NB4 (cell line): ENCODE measurements at regions not wholly inside any gene's neighbourhood (a gene's known extent, or its start where the extent isn't known, plus 50 kb on each side); places are given as distances from the start of the nearest gene placed in this dataset.

ENCODE experiments used
- DNase-seq: peaks from one replicate; pipeline ENCODE4 v3.0.0; 2010; ENCODE audit warnings: low read depth
- H3K4me3 ChIP-seq: one replicate; pipeline ENCODE4 v1.5.1; 2011; ENCODE audit warnings: mild to moderate bottlenecking, low read depth, low read length, moderate library complexity
- CTCF ChIP-seq: IDR thresholded peaks from one replicate; pipeline ENCODE4 v1.5.1; 2012; ENCODE audit warnings: low read depth, low read length
- MAX ChIP-seq: IDR thresholded peaks from 2 replicates; pipeline ENCODE4 v1.6.1; 2011; ENCODE audit warnings: low read depth, low read length
- MYC ChIP-seq: IDR thresholded peaks from 2 replicates; pipeline ENCODE4 v1.6.1; 2011; ENCODE audit warnings: low read depth, low read length
- POLR2A ChIP-seq: IDR thresholded peaks from 2 replicates; pipeline ENCODE4 v1.6.1; 2011; ENCODE audit warnings: mild to moderate bottlenecking; ENCODE audit not compliant: insufficient read length; ENCODE audit errors: extremely low read depth

GRCh38 chr10:111515264-111515663 is 438.4 kb downstream of the ADRA2A start:
- no peak overlapping the region for H3K4me3 ChIP-seq
- DNase-seq: no peak
- TF ChIP-seq POLR2A (no peak), CTCF (no peak), MYC (no peak), MAX (no peak)

GRCh38 chr10:111515706-111516105 is 438.9 kb downstream of the ADRA2A start:
- no peak overlapping the region for H3K4me3 ChIP-seq
- TF ChIP-seq CTCF (no peak), MAX (no peak)
- DNase-seq: no peak

- no peak for DNase-seq
- TF ChIP-seq CTCF (no peak), MAX (no peak)
Measured at GRCh38 chr10:111516144-111516543, 439.3 kb downstream of the ADRA2A start.

GRCh38 chr10:111522141-111522540 is 445.3 kb downstream of the ADRA2A start:
- DNase-seq: no peak
- no peak overlapping the region for H3K4me3 ChIP-seq
- no peak for TF ChIP-seq POLR2A
- no peak for TF ChIP-seq MYC
- TF ChIP-seq MAX: no peak
- TF ChIP-seq CTCF: no peak

More at GRCh38 chr10:111516144-111516543, 439.3 kb downstream of the ADRA2A start:
- H3K4me3 ChIP-seq: no peak overlapping the region

- no peak overlapping the region for H3K4me3 ChIP-seq
- no peak for TF ChIP-seq POLR2A
- TF ChIP-seq MAX: no peak
- TF ChIP-seq CTCF: no peak
- no peak for TF ChIP-seq MYC
- no peak for DNase-seq
Measured at GRCh38 chr10:111522551-111522950, 445.7 kb downstream of the ADRA2A start.

- TF ChIP-seq CTCF: no peak
- no peak for TF ChIP-seq MYC
- no peak for TF ChIP-seq MAX
- no peak overlapping the region for H3K4me3 ChIP-seq
- DNase-seq: no peak
Measured at GRCh38 chr10:111523016-111523415, 446.2 kb downstream of the ADRA2A start.
